Testis (tissue), 2 donors: ENCODE measurements at regions not wholly inside any gene's neighbourhood (a gene's known extent, or its start where the extent isn't known, plus 50 kb on each side); places are given as distances from the start of the nearest gene placed in this dataset.

ENCODE experiments used
- POLR2A ChIP-seq: fragments of 450-650 bp; IDR thresholded peaks from one replicate; pipeline ENCODE4 v1.6.1; 2017; ENCODE audit warnings: antibody characterized with exemption, mild to moderate bottlenecking, moderate library complexity
- TF ChIP-seq, protein P1 (sequence below), 3 experiments: fragments of 450-650 bp in 2 of 3; fragments of 200-600 bp in 1 of 3; sonication (generic) in 1 of 3; IDR thresholded peaks; one replicate each; pipeline ENCODE4 v1.5.1; 2016 to 2019; ENCODE audit warnings: antibody characterized with exemption in 3 of 3, mild to moderate bottlenecking in 2 of 3, moderate library complexity in 1 of 3

DNA sequence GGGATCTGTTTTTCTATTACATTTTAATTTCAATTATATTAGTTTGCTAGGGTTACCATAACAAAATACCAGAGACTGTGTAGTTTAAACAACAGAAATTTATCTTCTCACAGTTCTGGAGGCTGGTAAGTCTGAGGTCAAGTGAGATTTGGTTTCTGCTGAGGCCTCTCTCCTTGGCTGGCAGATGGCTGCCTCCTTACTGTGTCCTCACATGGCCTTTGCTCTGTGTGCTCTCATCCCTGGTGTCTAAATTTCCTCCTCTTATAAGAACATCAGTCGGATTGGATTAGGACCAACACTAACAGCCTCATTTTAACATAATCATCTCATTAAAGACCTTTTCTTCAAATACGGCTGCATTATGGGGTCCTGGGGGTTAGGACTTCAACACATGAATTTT, 195.2 kb upstream of the CHODL start:
- TF ChIP-seq, protein P1, sequence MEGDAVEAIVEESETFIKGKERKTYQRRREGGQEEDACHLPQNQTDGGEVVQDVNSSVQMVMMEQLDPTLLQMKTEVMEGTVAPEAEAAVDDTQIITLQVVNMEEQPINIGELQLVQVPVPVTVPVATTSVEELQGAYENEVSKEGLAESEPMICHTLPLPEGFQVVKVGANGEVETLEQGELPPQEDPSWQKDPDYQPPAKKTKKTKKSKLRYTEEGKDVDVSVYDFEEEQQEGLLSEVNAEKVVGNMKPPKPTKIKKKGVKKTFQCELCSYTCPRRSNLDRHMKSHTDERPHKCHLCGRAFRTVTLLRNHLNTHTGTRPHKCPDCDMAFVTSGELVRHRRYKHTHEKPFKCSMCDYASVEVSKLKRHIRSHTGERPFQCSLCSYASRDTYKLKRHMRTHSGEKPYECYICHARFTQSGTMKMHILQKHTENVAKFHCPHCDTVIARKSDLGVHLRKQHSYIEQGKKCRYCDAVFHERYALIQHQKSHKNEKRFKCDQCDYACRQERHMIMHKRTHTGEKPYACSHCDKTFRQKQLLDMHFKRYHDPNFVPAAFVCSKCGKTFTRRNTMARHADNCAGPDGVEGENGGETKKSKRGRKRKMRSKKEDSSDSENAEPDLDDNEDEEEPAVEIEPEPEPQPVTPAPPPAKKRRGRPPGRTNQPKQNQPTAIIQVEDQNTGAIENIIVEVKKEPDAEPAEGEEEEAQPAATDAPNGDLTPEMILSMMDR (IDR thresholded peaks at IDR 0.05): no peak
- no peak for TF ChIP-seq POLR2A
